IPS-18a (cell line): ENCODE measurements at regions not wholly inside any gene's neighbourhood (a gene's known extent, or its start where the extent isn't known, plus 50 kb on each side); places are given as distances from the start of the nearest gene placed in this dataset.

Source experiments
- H3K27ac ChIP-seq: one replicate; pipeline ENCODE4 v1.5.1; 2013; ENCODE audit warnings: low read length
- H3K27me3 ChIP-seq: one replicate; pipeline ENCODE4 v1.6.1; 2013; ENCODE audit warnings: mild to moderate bottlenecking, low read length; ENCODE audit not compliant: control insufficient read depth, insufficient read depth
- H3K36me3 ChIP-seq: one replicate; pipeline ENCODE4 v1.6.1; 2013; ENCODE audit warnings: low read depth, low read length; ENCODE audit not compliant: control insufficient read depth
- H3K4me1 ChIP-seq: one replicate; pipeline ENCODE4 v1.6.1; 2013; ENCODE audit warnings: low read depth, low read length; ENCODE audit not compliant: control insufficient read depth
- H3K4me3 ChIP-seq: one replicate; pipeline ENCODE4 v1.5.1; 2013; ENCODE audit warnings: low read length
- H3K9ac ChIP-seq: one replicate; pipeline ENCODE4 v1.6.1; 2013; ENCODE audit warnings: mild to moderate bottlenecking, low read length, moderate library complexity
- H3K9me3 ChIP-seq: one replicate; pipeline ENCODE4 v1.6.1; 2013; ENCODE audit warnings: low read depth, low read length; ENCODE audit not compliant: control insufficient read depth

DNA sequence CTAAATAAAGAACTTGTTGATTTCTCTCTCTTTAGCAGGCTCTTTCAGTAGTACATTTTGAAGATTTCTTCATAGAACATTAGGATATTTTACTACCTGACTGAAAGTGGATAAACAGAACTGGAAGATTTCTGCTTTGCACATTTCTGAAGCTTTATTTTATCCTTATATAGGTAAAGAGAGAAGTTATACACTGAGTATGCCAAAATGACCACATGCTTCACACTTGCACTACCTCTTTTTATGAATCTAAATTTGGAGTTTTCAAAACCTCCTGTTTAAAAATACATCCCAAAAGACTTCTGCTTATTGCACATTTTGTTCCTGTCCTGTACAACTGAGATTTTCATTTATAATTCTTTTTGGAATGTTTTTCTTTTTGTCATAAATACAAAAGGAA lies 197.4 kb upstream of the PRPS1L1 start:
- Histone ChIP-seq H3K36me3 (no peaks in the 10 kb centered on the region), H3K4me3 (no peak overlapping the region), H3K27me3 (no peaks in the 10 kb centered on the region), H3K4me1 (no peaks in the 10 kb centered on the region), H3K9me3 (no peaks in the 10 kb centered on the region), H3K9ac (no peak overlapping the region), H3K27ac (no peak overlapping the region)

DNA sequence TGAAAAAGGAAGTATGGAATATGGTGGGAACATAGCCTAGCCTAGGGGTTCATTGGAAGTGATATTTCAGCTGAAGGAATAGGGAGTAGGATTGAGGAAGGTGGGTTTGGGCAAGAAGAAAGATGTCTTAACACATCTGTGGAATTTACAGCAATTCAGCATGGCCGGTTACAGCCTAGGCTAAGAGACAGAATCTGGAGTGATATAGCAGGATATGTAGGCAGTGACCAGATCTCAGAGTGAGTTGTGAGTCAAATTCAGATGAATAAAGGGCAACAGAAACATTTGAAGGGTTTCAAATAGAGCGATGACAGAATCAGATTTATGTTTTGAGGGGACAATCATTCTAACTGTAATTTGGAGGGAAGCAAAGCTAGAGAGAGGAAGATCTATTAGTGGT lies 199.0 kb upstream of the PRPS1L1 start:
- Histone ChIP-seq H3K36me3 (no peaks in the 10 kb centered on the region), H3K27ac (no peak overlapping the region), H3K4me3 (no peak overlapping the region), H3K4me1 (no peaks in the 10 kb centered on the region), H3K9me3 (no peaks in the 10 kb centered on the region), H3K27me3 (no peaks in the 10 kb centered on the region), H3K9ac (no peak overlapping the region)

DNA sequence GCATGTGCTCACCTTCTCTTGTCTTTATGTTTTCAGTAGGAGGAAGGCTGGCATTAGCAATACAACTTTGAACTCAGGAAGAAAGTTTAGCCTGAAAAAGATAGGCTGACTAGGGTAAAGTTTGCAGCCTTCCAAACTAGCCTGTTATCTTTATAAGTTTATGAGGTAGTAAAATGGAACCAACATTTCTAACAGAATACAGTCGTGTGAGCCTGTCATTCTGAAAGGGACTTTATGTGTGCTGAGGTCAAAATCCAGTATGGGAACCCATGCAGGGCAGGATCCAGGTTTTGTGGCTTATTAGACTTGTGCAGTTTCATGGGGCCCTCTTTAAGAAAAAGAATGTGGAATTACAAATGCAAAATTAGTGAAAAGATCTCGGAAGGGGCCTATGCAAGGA lies 201.0 kb upstream of the PRPS1L1 start:
- H3K4me3 ChIP-seq: no peak overlapping the region
- no peaks in the 10 kb centered on the region for H3K9me3 ChIP-seq
- H3K27me3 ChIP-seq: no peaks in the 10 kb centered on the region
- no peaks in the 10 kb centered on the region for H3K36me3 ChIP-seq
- H3K4me1 ChIP-seq: no peaks in the 10 kb centered on the region
- H3K9ac ChIP-seq: no peak overlapping the region
- H3K27ac ChIP-seq: no peak overlapping the region

DNA sequence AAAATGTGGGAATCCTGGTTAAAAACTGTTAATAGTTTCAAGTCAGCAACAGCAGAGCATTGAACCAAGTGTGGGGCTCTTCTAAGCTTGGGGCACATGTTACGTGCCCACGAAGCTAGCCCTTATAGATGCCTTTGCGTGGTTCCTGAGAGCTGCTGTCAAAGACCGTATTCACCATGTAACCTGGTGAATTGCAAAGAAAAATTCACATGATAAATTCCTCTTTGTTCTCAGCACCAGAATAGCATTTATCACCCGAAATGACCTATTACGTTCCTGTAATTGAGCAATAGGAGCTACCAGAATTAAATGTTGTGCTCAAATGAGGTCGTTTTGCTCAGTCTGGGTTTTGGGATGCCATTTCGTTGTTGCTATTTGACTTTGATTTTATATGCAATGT lies 202.6 kb upstream of the PRPS1L1 start:
- no peaks in the 10 kb centered on the region for H3K9me3 ChIP-seq
- H3K4me3 ChIP-seq: no peak overlapping the region
- no peak overlapping the region for H3K27ac ChIP-seq
- no peaks in the 10 kb centered on the region for H3K27me3 ChIP-seq
- no peaks in the 10 kb centered on the region for H3K36me3 ChIP-seq
- no peaks in the 10 kb centered on the region for H3K4me1 ChIP-seq
- H3K9ac ChIP-seq: no peak overlapping the region

DNA sequence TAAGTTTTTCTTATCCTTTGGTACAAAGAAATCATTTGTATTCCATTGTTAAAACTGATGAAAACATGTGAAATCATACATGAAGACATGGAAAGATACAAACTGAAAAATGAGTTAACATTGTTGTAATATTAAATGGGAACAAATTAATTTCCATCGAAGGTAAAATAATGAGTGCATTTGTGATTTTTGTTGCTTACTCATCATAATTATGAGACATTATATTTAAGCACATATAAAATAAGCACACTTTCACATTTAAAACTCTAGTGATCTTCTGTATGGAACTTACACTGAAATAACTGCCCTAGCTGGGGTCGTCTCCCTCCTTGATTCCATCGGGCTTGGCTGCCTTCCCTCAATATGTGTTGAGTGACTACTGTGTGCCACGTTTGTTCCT lies 204.2 kb upstream of the PRPS1L1 start:
- Histone ChIP-seq H3K27me3 (no peaks in the 10 kb centered on the region), H3K27ac (no peak overlapping the region), H3K4me1 (no peaks in the 10 kb centered on the region), H3K9ac (no peak overlapping the region), H3K4me3 (no peak overlapping the region), H3K36me3 (no peaks in the 10 kb centered on the region), H3K9me3 (no peaks in the 10 kb centered on the region)

DNA sequence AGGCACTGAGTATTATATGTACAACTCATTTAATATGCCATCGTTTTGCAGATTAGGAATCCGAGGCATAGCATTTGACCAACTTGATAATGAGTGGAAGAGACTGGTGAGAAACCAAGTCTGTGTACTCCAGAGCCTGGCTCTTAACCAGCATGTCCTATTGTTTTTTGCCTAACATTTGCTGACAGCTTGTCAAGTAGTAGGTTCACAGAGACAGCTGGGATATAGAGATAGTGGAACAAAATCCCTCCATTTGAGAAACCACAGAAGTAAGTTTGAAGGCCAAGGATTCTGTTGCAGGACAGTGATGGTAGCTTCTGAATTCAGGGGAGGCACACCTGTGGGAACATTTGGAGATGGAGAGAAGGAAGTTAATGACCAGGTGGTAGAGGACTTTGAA lies 206.9 kb upstream of the PRPS1L1 start:
- no peak overlapping the region for H3K4me3 ChIP-seq
- H3K36me3 ChIP-seq: no peaks in the 10 kb centered on the region
- no peaks in the 10 kb centered on the region for H3K9me3 ChIP-seq
- H3K4me1 ChIP-seq: no peaks in the 10 kb centered on the region
- H3K27ac ChIP-seq: no peak overlapping the region
- no peaks in the 10 kb centered on the region for H3K27me3 ChIP-seq
- H3K9ac ChIP-seq: no peak overlapping the region

DNA sequence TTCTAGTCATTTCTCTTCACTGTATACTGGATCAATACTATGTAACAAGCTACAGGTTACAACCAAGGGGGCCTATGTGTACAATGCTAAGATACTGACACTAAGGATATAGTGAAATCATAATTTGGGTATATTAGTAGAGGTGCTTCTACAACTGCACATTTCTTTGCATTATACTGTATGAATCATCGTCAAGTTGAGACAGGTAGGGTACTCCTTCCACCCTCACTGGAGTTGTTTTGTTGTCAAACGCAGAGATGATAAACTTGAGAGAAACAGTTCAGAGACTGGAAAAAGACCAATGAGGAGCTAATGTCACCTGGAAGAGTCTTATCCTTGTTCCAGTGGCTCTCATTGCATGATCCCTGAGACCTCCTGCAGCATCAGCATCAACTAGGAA lies 208.2 kb upstream of the PRPS1L1 start:
- Histone ChIP-seq H3K4me3 (no peak overlapping the region), H3K27ac (no peak overlapping the region), H3K4me1 (no peaks in the 10 kb centered on the region), H3K9ac (no peak overlapping the region), H3K36me3 (no peaks in the 10 kb centered on the region), H3K27me3 (no peaks in the 10 kb centered on the region), H3K9me3 (no peaks in the 10 kb centered on the region)

DNA sequence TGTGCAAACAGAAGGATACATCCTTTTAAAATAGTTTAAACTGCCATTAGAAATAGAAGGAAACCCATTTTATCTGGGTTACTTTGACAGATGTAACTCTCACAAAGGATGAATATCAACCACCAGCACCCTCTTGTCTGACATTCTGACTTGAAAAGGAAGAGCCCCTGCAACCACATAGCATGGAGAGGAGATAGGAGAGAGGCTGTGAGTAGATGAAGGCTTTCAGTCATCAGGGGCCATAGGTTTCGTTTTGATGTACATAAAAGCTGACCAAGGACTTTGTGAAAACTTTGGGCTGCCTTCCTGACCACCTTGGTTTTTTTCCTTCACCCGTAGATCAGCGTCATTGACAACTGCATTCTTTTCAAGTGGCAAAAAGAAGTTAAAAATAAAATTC lies 211.6 kb upstream of the PRPS1L1 start:
- Histone ChIP-seq H3K27ac (no peak overlapping the region), H3K27me3 (peaks cover 7% of the 10 kb centered on the region), H3K4me1 (no peaks in the 10 kb centered on the region), H3K4me3 (no peak overlapping the region), H3K9ac (no peak overlapping the region), H3K9me3 (no peaks in the 10 kb centered on the region), H3K36me3 (no peaks in the 10 kb centered on the region)

DNA sequence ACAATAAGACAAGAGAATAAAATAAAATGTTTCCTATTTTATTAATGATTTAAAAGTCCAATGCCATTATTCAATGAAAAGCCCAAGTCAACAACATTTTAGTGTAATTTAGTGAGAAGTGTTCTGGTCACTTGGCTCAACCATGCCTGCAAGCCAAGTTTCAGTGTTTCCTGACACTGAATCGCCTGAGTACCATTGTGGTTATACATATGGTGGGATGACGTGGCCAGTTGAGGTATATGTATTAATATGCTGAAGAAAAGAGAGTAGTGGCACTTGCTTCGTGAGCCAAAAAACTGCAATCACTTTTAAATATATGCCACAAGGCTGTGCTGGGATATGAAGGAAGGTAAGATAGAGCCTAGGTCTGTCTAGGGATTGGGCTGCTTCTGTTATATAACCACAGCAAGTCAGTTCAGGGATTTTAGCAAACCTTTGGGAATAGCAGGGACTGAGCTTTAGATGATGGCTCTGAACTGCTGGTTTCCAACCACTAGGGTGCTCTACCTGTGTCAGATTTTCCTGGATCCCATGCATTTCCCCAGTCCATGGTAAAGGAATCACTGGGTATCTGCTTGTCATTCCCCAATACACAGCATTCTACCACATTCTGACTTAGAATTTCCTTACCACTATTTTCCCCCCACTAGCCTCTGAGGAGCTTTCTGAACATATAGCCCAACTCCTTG lies 214.0 kb upstream of the PRPS1L1 start:
- no peaks in the 10 kb centered on the region for H3K36me3 ChIP-seq
- peaks cover 7% of the 10 kb centered on the region for H3K27me3 ChIP-seq
- H3K9me3 ChIP-seq: no peaks in the 10 kb centered on the region
- no peak overlapping the region for H3K27ac ChIP-seq
- H3K4me1 ChIP-seq: no peaks in the 10 kb centered on the region
- no peak overlapping the region for H3K9ac ChIP-seq
- H3K4me3 ChIP-seq: no peak overlapping the region

DNA sequence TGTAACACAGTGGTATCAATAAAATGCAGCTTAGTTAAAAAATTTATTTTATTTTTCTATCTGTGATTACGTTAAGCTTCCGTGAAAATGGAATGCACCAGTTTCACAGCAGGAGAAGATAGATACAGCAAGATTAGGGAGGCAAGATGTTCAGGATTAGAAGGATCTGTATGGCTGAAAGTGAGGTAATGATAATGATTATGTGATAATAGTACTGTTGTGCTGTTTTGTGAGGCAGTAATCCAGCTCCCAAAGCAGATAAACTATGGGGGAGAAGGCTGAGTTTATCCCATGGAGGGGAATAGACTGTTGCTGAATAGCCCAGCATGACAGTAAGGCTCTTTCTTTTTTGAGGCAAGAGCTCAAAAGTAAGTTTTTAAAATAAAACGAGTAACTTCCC lies 216.1 kb upstream of the PRPS1L1 start:
- Histone ChIP-seq H3K9me3 (no peaks in the 10 kb centered on the region), H3K27ac (no peak overlapping the region), H3K4me1 (no peaks in the 10 kb centered on the region), H3K9ac (no peak overlapping the region), H3K4me3 (no peak overlapping the region), H3K36me3 (no peaks in the 10 kb centered on the region), H3K27me3 (peaks cover 7% of the 10 kb centered on the region)

DNA sequence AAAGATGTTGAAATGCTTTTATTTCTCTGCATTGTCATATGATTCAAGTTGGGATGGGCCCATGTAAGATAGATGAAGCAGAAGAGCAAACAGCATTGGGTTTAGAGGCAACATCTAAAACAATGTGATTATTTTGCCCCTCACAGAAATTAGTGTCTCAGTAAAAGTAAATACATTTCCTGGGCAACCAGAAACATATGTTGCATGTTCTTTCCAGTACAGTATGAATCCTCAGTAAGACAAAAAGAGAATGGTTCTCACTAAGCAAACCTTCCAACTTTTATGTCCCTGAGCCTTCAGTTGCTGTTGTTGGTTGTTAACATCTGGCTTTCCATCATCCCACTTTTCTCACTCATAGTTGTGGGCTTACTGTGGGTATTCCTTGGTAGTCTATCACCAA lies 222.5 kb upstream of the PRPS1L1 start:
- no peaks in the 10 kb centered on the region for H3K9me3 ChIP-seq
- H3K27ac ChIP-seq: no peak overlapping the region

DNA sequence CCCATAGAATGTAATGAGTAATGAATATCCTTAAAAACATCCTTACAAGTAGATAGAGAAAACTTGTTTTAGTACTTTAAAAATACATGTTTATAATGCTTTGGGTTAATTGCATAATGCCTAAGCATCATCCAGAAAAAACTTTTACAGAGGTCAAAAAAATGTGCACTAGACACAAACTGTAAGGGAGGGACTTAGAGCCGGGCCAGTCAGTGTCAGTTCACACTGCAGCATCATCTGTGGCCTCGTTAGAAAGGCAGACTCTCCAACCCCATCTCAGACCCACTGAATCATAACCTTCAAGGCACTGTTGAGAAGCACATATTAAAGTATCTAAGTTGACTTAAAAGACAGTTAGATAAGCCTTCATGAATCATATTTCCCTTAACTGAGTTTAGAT lies 230.1 kb upstream of the PRPS1L1 start:
- Histone ChIP-seq H3K9ac (no peak overlapping the region), H3K27me3 (no peaks in the 10 kb centered on the region), H3K27ac (no peak overlapping the region), H3K4me1 (no peaks in the 10 kb centered on the region), H3K4me3 (no peak overlapping the region), H3K36me3 (no peaks in the 10 kb centered on the region), H3K9me3 (peaks cover 11% of the 10 kb centered on the region)

More for the DNA sequence above, 222.5 kb upstream of the PRPS1L1 start:
- no peak overlapping the region for H3K4me3 ChIP-seq
- H3K36me3 ChIP-seq: no peaks in the 10 kb centered on the region
- no peaks in the 10 kb centered on the region for H3K27me3 ChIP-seq
- no peak overlapping the region for H3K9ac ChIP-seq
- H3K4me1 ChIP-seq: no peaks in the 10 kb centered on the region
